Naive thymus-derived CD4-positive, alpha-beta T cell (primary cell): ENCODE measurements at regions not wholly inside any gene's neighbourhood (a gene's known extent, or its start where the extent isn't known, plus 50 kb on each side); places are given as distances from the start of the nearest gene placed in this dataset.

Source experiments
- ATAC-seq: fragments of 150-1000 bp; cut with Tn5 transposase; 2 replicates; pipeline ENCODE4 v1.10.0; 2021; ENCODE audit warnings: mild to moderate bottlenecking, moderate library complexity
- CTCF ChIA-PET: fragments of 350-600 bp; sonication (Branson Sonifier 250); formaldehyde crosslinking; loops from one replicate; lab custom pipeline; 2021; ENCODE audit warnings: antibody characterized with exemption; lab: Charles Lee
- POLR2A ChIA-PET: fragments of 350-600 bp; sonication (Branson Sonifier 250); formaldehyde crosslinking; loops from one replicate; lab custom pipeline; 2021; ENCODE audit warnings: antibody characterized with exemption, inconsistent platforms; lab: Charles Lee
- DNase-seq, 9 donors: peaks; one replicate each; pipeline versions ENCODE4 v3.0.0 to v3.0.0-alpha.2; 2020 to 2022; ENCODE audit warnings: mixed read lengths in 1 of 9
- H3K27ac ChIP-seq: one replicate; pipeline ENCODE4 v1.7.0; 2013; ENCODE audit warnings: mild to moderate bottlenecking, low read depth, low read length, moderate library complexity
- H3K27me3 ChIP-seq, 2 donors: one replicate each; pipeline ENCODE4 v1.7.0; 2013; ENCODE audit warnings: low read length in 2 of 2, mild to moderate bottlenecking in 2 of 2, moderate library complexity in 2 of 2; ENCODE audit not compliant: control insufficient read depth in 2 of 2, insufficient read depth in 2 of 2
- H3K36me3 ChIP-seq, 3 experiments: 1 replicate in 2 of 3; 2 replicates in 1 of 3; pipeline ENCODE4 v1.7.0; 2013; ENCODE audit warnings: low read length in 3 of 3, mild to moderate bottlenecking in 3 of 3, moderate library complexity in 1 of 3; ENCODE audit not compliant: insufficient read depth in 3 of 3, control insufficient read depth in 2 of 3
- H3K4me1 ChIP-seq, 2 donors: one replicate each; pipeline ENCODE4 v1.7.0; 2013; ENCODE audit warnings: low read length in 2 of 2, mild to moderate bottlenecking in 2 of 2, moderate library complexity in 1 of 2; ENCODE audit not compliant: control insufficient read depth in 2 of 2, insufficient read depth in 2 of 2
- H3K4me3 ChIP-seq: 2 replicates; pipeline ENCODE4 v1.7.0; 2013; ENCODE audit warnings: mild to moderate bottlenecking, low read length
- H3K9me3 ChIP-seq, 3 experiments: 1 replicate in 2 of 3; 2 replicates in 1 of 3; pipeline ENCODE4 v1.7.0; 2013; ENCODE audit warnings: low read length in 3 of 3; ENCODE audit not compliant: control insufficient read depth in 2 of 3
- H3K27ac Mint-ChIP-seq, 9 donors: one replicate each; pipeline ENCODE4 v1.8.0; 2020 to 2022; ENCODE audit warnings: mixed read lengths in 9 of 9, mild to moderate bottlenecking in 8 of 9, moderate library complexity in 5 of 9, inconsistent platforms in 2 of 9
- H3K27me3 Mint-ChIP-seq, 5 donors: one replicate each; pipeline ENCODE4 v1.8.0; 2021 to 2022; ENCODE audit warnings: mixed read lengths in 5 of 5, mild to moderate bottlenecking in 1 of 5
- H3K36me3 Mint-ChIP-seq, 5 donors: one replicate each; pipeline ENCODE4 v1.8.0; 2020 to 2022; ENCODE audit warnings: mixed read lengths in 5 of 5, mild to moderate bottlenecking in 3 of 5, inconsistent platforms in 1 of 5
- H3K4me1 Mint-ChIP-seq, 7 donors: one replicate each; pipeline ENCODE4 v1.8.0; 2020 to 2022; ENCODE audit warnings: mixed read lengths in 7 of 7, mild to moderate bottlenecking in 3 of 7, inconsistent platforms in 1 of 7
- H3K4me3 Mint-ChIP-seq, 10 donors: one replicate each; pipeline ENCODE4 v1.8.0; 2020 to 2022; ENCODE audit warnings: mild to moderate bottlenecking in 10 of 10, mixed read lengths in 10 of 10, moderate library complexity in 6 of 10, inconsistent platforms in 2 of 10
- H3K9me3 Mint-ChIP-seq, 11 donors: one replicate each; pipeline ENCODE4 v1.8.0; 2020 to 2022; ENCODE audit warnings: mixed read lengths in 11 of 11, mild to moderate bottlenecking in 4 of 11, inconsistent platforms in 1 of 11, moderate library complexity in 1 of 11
- intact Hi-C, 2 donors: fragments of 100-400 bp; cut with micrococcal nuclease; formaldehyde crosslinking; loops; one replicate each; pipeline ENCODE4 v1.15.1; 2023

- Mint-ChIP-seq H3K27me3 (peaks cover 31 to 77% (median 62%) of the 10 kb centered on the region in 5 donors), H3K4me1 (peaks cover 8 to 19% (median 12%) of the 10 kb centered on the region in 7 donors), H3K36me3 (no peaks in the 10 kb centered on the region), H3K4me3 (peak overlapping the region; percentile 21 to 73 (median 52)), H3K9me3 (peaks cover 0 to 2% (median 0%) of the 10 kb centered on the region in 11 donors), H3K27ac (peak overlapping the region in 2 of 9 donors; percentile 25 to 47)
- no peaks in the 10 kb centered on the region for H3K4me1 ChIP-seq
- DNase-seq (peak in 2 of 9 donors; percentile 6 to 14), ATAC-seq (peak; percentile 37)
- H3K36me3 ChIP-seq, result no peaks in the 10 kb centered on the region
- no peaks in the 10 kb centered on the region for H3K27me3 ChIP-seq
- ChIA-PET POLR2A (no interaction called here), CTCF (no interaction called here)
- H3K27ac ChIP-seq, result no peak overlapping the region
- intact Hi-C loops, result no loop called here
- H3K9me3 ChIP-seq, result no peaks in the 10 kb centered on the region
- H3K4me3 ChIP-seq, result no peak overlapping the region
Observed at GRCh38 chr1:18557621-18558465, 72.8 kb upstream of the PAX7 start.

- Histone ChIP-seq H3K4me1 (no peaks in the 10 kb centered on the region), H3K27ac (no peak overlapping the region), H3K9me3 (no peaks in the 10 kb centered on the region), H3K4me3 (no peak overlapping the region), H3K36me3 (no peaks in the 10 kb centered on the region), H3K27me3 (no peaks in the 10 kb centered on the region)
- no peak overlapping the region for H3K27ac Mint-ChIP-seq
- intact Hi-C loops, result no loop called here
- DNase-seq (no peak), ATAC-seq (no peak)
- H3K36me3 Mint-ChIP-seq, result no peaks in the 10 kb centered on the region
- H3K4me1 Mint-ChIP-seq, result peaks cover 8 to 19% (median 11%) of the 10 kb centered on the region in 7 donors
- H3K9me3 Mint-ChIP-seq, result peaks cover 0 to 2% (median 0%) of the 10 kb centered on the region in 11 donors
- CTCF ChIA-PET, result no interaction called here
- POLR2A ChIA-PET, result no interaction called here
- peaks cover 33 to 76% (median 62%) of the 10 kb centered on the region in 5 donors for H3K27me3 Mint-ChIP-seq
- H3K4me3 Mint-ChIP-seq, result no peak overlapping the region
Observed at GRCh38 chr1:18560692-18561091, 70.0 kb upstream of the PAX7 start.

- POLR2A ChIA-PET, result interaction anchor here (0.7 kb wide), 1 partner anchor 219 kb away, joined by 3 read pairs; no protein-coding TSS in a partner anchor
- CTCF ChIA-PET, result no interaction called here
Observed at GRCh38 chr1:18561967-18562366, 68.7 kb upstream of the PAX7 start.

GRCh38 chr1:18564676-18565075 is 66.0 kb upstream of the PAX7 start:
- ChIA-PET CTCF (interaction anchor here (1.7 kb wide), 1 partner anchor 11 kb away, joined by 6 read pairs; no protein-coding TSS in a partner anchor), POLR2A (interaction anchor here (0.7 kb wide), 1 partner anchor 1282 kb away, joined by 3 read pairs; no protein-coding TSS in a partner anchor)
- intact Hi-C loops, result no loop called here
- H3K27me3 Mint-ChIP-seq, result peaks cover 7 to 54% (median 52%) of the 10 kb centered on the region in 5 donors
- H3K4me3 ChIP-seq, result no peak overlapping the region
- peaks cover 0 to 6% (median 0%) of the 10 kb centered on the region in 3 experiments for H3K9me3 ChIP-seq
- H3K4me3 Mint-ChIP-seq, result no peak overlapping the region
- no peak overlapping the region for H3K27ac Mint-ChIP-seq
- H3K4me1 Mint-ChIP-seq, result no peaks in the 10 kb centered on the region
- peaks cover 0 to 17% (median 8%) of the 10 kb centered on the region in 11 donors for H3K9me3 Mint-ChIP-seq
- no peaks in the 10 kb centered on the region for H3K4me1 ChIP-seq
- H3K27me3 ChIP-seq, result no peaks in the 10 kb centered on the region
- no peaks in the 10 kb centered on the region for H3K36me3 ChIP-seq
- DNase-seq, result no peak
- no peak overlapping the region for H3K27ac ChIP-seq
- peaks cover 0 to 7% (median 0%) of the 10 kb centered on the region in 5 donors for H3K36me3 Mint-ChIP-seq
- no peak for ATAC-seq

More at GRCh38 chr1:18561967-18562366, 68.7 kb upstream of the PAX7 start:
- Histone ChIP-seq H3K27me3 (no peaks in the 10 kb centered on the region), H3K9me3 (no peaks in the 10 kb centered on the region), H3K36me3 (no peaks in the 10 kb centered on the region), H3K4me3 (no peak overlapping the region), H3K4me1 (no peaks in the 10 kb centered on the region), H3K27ac (no peak overlapping the region)
- H3K27ac Mint-ChIP-seq, result no peak overlapping the region
- no peak overlapping the region for H3K4me3 Mint-ChIP-seq
- H3K9me3 Mint-ChIP-seq, result peaks cover 0 to 6% (median 0%) of the 10 kb centered on the region in 11 donors
- DNase-seq, result no peak
- intact Hi-C loops, result no loop called here
- ATAC-seq, result no peak
- peaks cover 31 to 71% (median 67%) of the 10 kb centered on the region in 5 donors for H3K27me3 Mint-ChIP-seq
- no peaks in the 10 kb centered on the region for H3K36me3 Mint-ChIP-seq
- H3K4me1 Mint-ChIP-seq, result peaks cover 8 to 15% (median 11%) of the 10 kb centered on the region in 7 donors

- no peak overlapping the region for H3K27ac ChIP-seq
- no peak overlapping the region for H3K4me3 ChIP-seq
- no peaks in the 10 kb centered on the region for H3K36me3 ChIP-seq
- ChIA-PET CTCF (no interaction called here), POLR2A (no interaction called here)
- Mint-ChIP-seq H3K27ac (no peak overlapping the region), H3K27me3 (peaks cover 3 to 53% (median 46%) of the 10 kb centered on the region in 5 donors), H3K4me3 (no peak overlapping the region), H3K4me1 (no peaks in the 10 kb centered on the region), H3K9me3 (peaks cover 0 to 17% (median 8%) of the 10 kb centered on the region in 11 donors), H3K36me3 (peaks cover 0 to 7% (median 0%) of the 10 kb centered on the region in 5 donors)
- H3K4me1 ChIP-seq, result no peaks in the 10 kb centered on the region
- peaks cover 0 to 6% (median 0%) of the 10 kb centered on the region in 3 experiments for H3K9me3 ChIP-seq
- no peaks in the 10 kb centered on the region for H3K27me3 ChIP-seq
- DNase-seq, result no peak
- ATAC-seq, result no peak
- intact Hi-C loops, result no loop called here
Observed at GRCh38 chr1:18565321-18565720, 65.3 kb upstream of the PAX7 start.

- peaks cover 0 to 6% (median 0%) of the 10 kb centered on the region in 3 experiments for H3K9me3 ChIP-seq
- Mint-ChIP-seq H3K4me3 (no peak overlapping the region), H3K4me1 (no peaks in the 10 kb centered on the region), H3K27me3 (peaks cover 3 to 45% (median 32%) of the 10 kb centered on the region in 5 donors), H3K27ac (no peak overlapping the region), H3K9me3 (peaks cover 0 to 17% (median 8%) of the 10 kb centered on the region in 11 donors), H3K36me3 (peaks cover 0 to 7% (median 0%) of the 10 kb centered on the region in 5 donors)
- H3K27ac ChIP-seq, result no peak overlapping the region
- ChIA-PET POLR2A (no interaction called here), CTCF (interaction anchor here (0.7 kb wide), 1 partner anchor 168 kb away, joined by 3 read pairs; no protein-coding TSS in a partner anchor)
- no peaks in the 10 kb centered on the region for H3K27me3 ChIP-seq
- no peaks in the 10 kb centered on the region for H3K36me3 ChIP-seq
- ATAC-seq (no peak), DNase-seq (no peak)
- no peak overlapping the region for H3K4me3 ChIP-seq
- no peaks in the 10 kb centered on the region for H3K4me1 ChIP-seq
- intact Hi-C loops, result no loop called here
Observed at GRCh38 chr1:18568489-18568888, 62.2 kb upstream of the PAX7 start.
